UCSD-AML1 (cell line): ENCODE measurements at regions not wholly inside any gene's neighbourhood (a gene's known extent, or its start where the extent isn't known, plus 50 kb on each side); places are given as distances from the start of the nearest gene placed in this dataset.

ENCODE experiments used
- DNase-seq: peaks from one replicate; lab custom pipeline; 2025; ENCODE audit not compliant: unreplicated experiment; lab: John Stamatoyannopoulos, UW

- DNase-seq, result no peak
Measured at GRCh38 chr14:44720707-44721106, 213.6 kb upstream of the FSCB start.

GRCh38 chr14:44712024-44712815 is 205.1 kb upstream of the FSCB start:
- DNase-seq, result no peak

- no peak for DNase-seq
Measured at GRCh38 chr14:44701563-44702263, 194.6 kb upstream of the FSCB start.

- no peak for DNase-seq
Measured at GRCh38 chr14:44700694-44701093, 193.6 kb upstream of the FSCB start.

- no peak for DNase-seq
Measured at GRCh38 chr14:44700184-44700583, 193.1 kb upstream of the FSCB start.

- DNase-seq, result no peak
Measured at GRCh38 chr14:44699391-44699790, 192.3 kb upstream of the FSCB start.

GRCh38 chr14:44669496-44669895 is 162.4 kb upstream of the FSCB start:
- DNase-seq, result no peak

GRCh38 chr14:44663136-44663535 is 156.1 kb upstream of the FSCB start:
- no peak for DNase-seq

GRCh38 chr14:44662250-44662891 is 155.3 kb upstream of the FSCB start:
- DNase-seq, result no peak

GRCh38 chr14:44658389-44658696 is 151.3 kb upstream of the FSCB start:
- no peak for DNase-seq

- no peak for DNase-seq
Measured at GRCh38 chr14:44657696-44658388, 150.8 kb upstream of the FSCB start.

GRCh38 chr14:44657203-44657602 is 150.1 kb upstream of the FSCB start:
- DNase-seq, result no peak

GRCh38 chr14:44654591-44654990 is 147.5 kb upstream of the FSCB start:
- DNase-seq, result no peak

GRCh38 chr14:44653641-44654040 is 146.6 kb upstream of the FSCB start:
- DNase-seq, result no peak

- no peak for DNase-seq
Measured at GRCh38 chr14:44652640-44653039, 145.6 kb upstream of the FSCB start.

- no peak for DNase-seq
Measured at GRCh38 chr14:44649061-44649460, 142.0 kb upstream of the FSCB start.

GRCh38 chr14:44640416-44640815 is 133.3 kb upstream of the FSCB start:
- no peak for DNase-seq

GRCh38 chr14:44639781-44640385 is 132.8 kb upstream of the FSCB start:
- DNase-seq, result no peak

- DNase-seq, result no peak
Measured at GRCh38 chr14:44634692-44635091, 127.6 kb upstream of the FSCB start.

GRCh38 chr14:44626423-44626822 is 119.3 kb upstream of the FSCB start:
- DNase-seq, result no peak

GRCh38 chr14:44625098-44625497 is 118.0 kb upstream of the FSCB start:
- no peak for DNase-seq
